ENCODE measurements at regions not wholly inside any gene's neighbourhood (a gene's known extent, or its start where the extent isn't known, plus 50 kb on each side); places are given as distances from the start of the nearest gene placed in this dataset.

GRCh38 chr16:5938607-5939006 lies 841.0 kb upstream of the EEF2KMT start:
- TF ChIP-seq, protein P1, sequence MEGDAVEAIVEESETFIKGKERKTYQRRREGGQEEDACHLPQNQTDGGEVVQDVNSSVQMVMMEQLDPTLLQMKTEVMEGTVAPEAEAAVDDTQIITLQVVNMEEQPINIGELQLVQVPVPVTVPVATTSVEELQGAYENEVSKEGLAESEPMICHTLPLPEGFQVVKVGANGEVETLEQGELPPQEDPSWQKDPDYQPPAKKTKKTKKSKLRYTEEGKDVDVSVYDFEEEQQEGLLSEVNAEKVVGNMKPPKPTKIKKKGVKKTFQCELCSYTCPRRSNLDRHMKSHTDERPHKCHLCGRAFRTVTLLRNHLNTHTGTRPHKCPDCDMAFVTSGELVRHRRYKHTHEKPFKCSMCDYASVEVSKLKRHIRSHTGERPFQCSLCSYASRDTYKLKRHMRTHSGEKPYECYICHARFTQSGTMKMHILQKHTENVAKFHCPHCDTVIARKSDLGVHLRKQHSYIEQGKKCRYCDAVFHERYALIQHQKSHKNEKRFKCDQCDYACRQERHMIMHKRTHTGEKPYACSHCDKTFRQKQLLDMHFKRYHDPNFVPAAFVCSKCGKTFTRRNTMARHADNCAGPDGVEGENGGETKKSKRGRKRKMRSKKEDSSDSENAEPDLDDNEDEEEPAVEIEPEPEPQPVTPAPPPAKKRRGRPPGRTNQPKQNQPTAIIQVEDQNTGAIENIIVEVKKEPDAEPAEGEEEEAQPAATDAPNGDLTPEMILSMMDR (IDR thresholded peaks at IDR 0.05; ENCODE audit: unreplicated experiment), result no peak
- no peak for DNase-seq
- Mint-ChIP-seq H3K36me3 (ENCODE audit: insufficient read depth, unreplicated experiment) (no peaks in the 10 kb centered on the region), H3K4me3 (ENCODE audit: low read depth, unreplicated experiment) (no peak overlapping the region), H3K27ac (ENCODE audit: unreplicated experiment) (no peak overlapping the region), H3K4me1 (ENCODE audit: low read depth, unreplicated experiment) (no peaks in the 10 kb centered on the region), H3K9me3 (ENCODE audit: low read depth, unreplicated experiment) (peaks cover 8% of the 10 kb centered on the region), H3K27me3 (ENCODE audit: unreplicated experiment) (peaks cover 4% of the 10 kb centered on the region)
- CTCF ChIA-PET, result interaction anchor here (1.3 kb wide), 1 partner anchor 27 kb away, joined by 3 read pairs; no protein-coding TSS in a partner anchor
- BruUV-seq (replicated peaks), result no TSS peak
- intact Hi-C loops (cut with micrococcal nuclease; ENCODE audit: unreplicated experiment), result no loop called here

DNA sequence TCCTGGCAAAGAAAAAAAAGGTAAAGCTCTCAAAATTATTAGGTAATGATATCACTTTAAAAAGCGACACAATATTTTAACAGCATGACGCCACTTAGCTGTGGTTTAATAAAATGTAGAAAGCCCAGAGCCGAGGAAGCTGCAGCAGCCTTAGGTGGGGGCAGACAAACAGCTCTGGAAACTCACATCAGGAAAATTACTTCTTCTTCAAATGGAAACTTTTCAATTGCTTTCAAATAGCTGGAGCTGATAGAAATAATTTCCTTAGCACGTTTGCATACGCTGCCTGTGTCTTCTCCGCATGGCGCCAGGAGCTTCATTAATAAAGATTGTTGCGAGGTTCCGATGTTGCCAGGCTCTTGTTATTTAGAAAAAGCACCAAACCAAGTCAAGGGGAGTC lies 835.3 kb upstream of the EEF2KMT start:
- TF ChIP-seq, protein P1 (IDR thresholded peaks at IDR 0.05; ENCODE audit: unreplicated experiment), result no peak
- Mint-ChIP-seq H3K4me1 (ENCODE audit: low read depth, unreplicated experiment) (no peaks in the 10 kb centered on the region), H3K4me3 (ENCODE audit: low read depth, unreplicated experiment) (no peak overlapping the region), H3K27ac (ENCODE audit: unreplicated experiment) (no peak overlapping the region), H3K9me3 (ENCODE audit: low read depth, unreplicated experiment) (no peaks in the 10 kb centered on the region), H3K36me3 (ENCODE audit: insufficient read depth, unreplicated experiment) (no peaks in the 10 kb centered on the region), H3K27me3 (ENCODE audit: unreplicated experiment) (no peaks in the 10 kb centered on the region)
- intact Hi-C loops (cut with micrococcal nuclease; ENCODE audit: unreplicated experiment), result no loop called here
- DNase-seq, result no peak
- CTCF ChIA-PET, result no interaction called here
- BruUV-seq (replicated peaks), result no TSS peak

DNA sequence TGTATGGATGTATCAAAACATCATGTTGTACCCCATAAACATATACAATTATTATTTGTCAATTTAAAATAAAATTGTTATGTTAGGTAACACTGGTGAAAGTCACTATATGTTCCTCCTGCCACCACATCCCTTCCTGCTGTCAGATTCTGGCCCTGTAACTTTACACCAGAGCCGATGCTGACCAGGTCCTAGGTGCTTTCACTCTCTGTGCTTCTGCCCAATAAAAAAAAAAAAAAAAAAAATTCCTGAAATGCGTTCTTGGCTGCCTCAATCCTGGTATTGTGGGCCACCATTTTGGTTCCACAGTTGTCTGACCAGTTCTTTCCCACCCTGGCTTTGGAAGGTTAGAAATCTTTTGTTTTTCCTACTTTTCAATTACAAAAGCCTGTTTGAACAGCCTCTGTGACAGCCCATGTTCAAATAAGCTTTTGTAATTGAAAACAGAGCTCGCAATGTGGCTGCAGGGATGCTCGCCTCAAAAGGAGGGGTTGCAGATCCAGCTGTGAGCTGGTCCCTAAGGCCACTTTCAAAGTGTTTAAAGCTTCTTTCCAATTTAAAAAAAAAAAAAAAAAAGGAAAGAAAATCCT lies 831.0 kb upstream of the EEF2KMT start:
- Mint-ChIP-seq H3K36me3 (ENCODE audit: insufficient read depth, unreplicated experiment) (no peaks in the 10 kb centered on the region), H3K27ac (ENCODE audit: unreplicated experiment) (no peak overlapping the region), H3K27me3 (ENCODE audit: unreplicated experiment) (no peaks in the 10 kb centered on the region), H3K4me3 (ENCODE audit: low read depth, unreplicated experiment) (no peak overlapping the region), H3K4me1 (ENCODE audit: low read depth, unreplicated experiment) (no peaks in the 10 kb centered on the region), H3K9me3 (ENCODE audit: low read depth, unreplicated experiment) (peaks cover 3% of the 10 kb centered on the region)
- TF ChIP-seq, protein P1 (IDR thresholded peaks at IDR 0.05; ENCODE audit: unreplicated experiment), result no peak
- DNase-seq, result no peak
- no TSS peak for BruUV-seq (replicated peaks)
- CTCF ChIA-PET, result interaction anchor here (0.7 kb wide), 4 partner anchors 25 to 575 kb away, joined by 3 to 5 read pairs (median 4); no protein-coding TSS in a partner anchor
- intact Hi-C loops (cut with micrococcal nuclease; ENCODE audit: unreplicated experiment), result no loop called here

GRCh38 chr16:5925850-5926249 lies 828.3 kb upstream of the EEF2KMT start:
- no peak overlapping the region for H3K4me3 Mint-ChIP-seq (ENCODE audit: low read depth, unreplicated experiment)
- H3K27me3 Mint-ChIP-seq (ENCODE audit: unreplicated experiment), result no peaks in the 10 kb centered on the region
- CTCF ChIA-PET, result no interaction called here
- TF ChIP-seq, protein P1 (IDR thresholded peaks at IDR 0.05; ENCODE audit: unreplicated experiment), result no peak
- no peaks in the 10 kb centered on the region for H3K4me1 Mint-ChIP-seq (ENCODE audit: low read depth, unreplicated experiment)
- H3K9me3 Mint-ChIP-seq (ENCODE audit: low read depth, unreplicated experiment), result peaks cover 3% of the 10 kb centered on the region
- H3K27ac Mint-ChIP-seq (ENCODE audit: unreplicated experiment), result no peak overlapping the region
- intact Hi-C loops (cut with micrococcal nuclease; ENCODE audit: unreplicated experiment), result no loop called here
- no TSS peak for BruUV-seq (replicated peaks)
- no peaks in the 10 kb centered on the region for H3K36me3 Mint-ChIP-seq (ENCODE audit: insufficient read depth, unreplicated experiment)
- DNase-seq, result no peak

All from Calu3 (cell line).